Heart left ventricle (tissue), 13 donors: ENCODE measurements at regions not wholly inside any gene's neighbourhood (a gene's known extent, or its start where the extent isn't known, plus 50 kb on each side); places are given as distances from the start of the nearest gene placed in this dataset.

ENCODE experiments used
- CTCF ChIP-seq, 12 donors: fragments of 200-600 bp; sonication (generic) in 4 of 12; IDR thresholded peaks; one replicate each; pipeline versions ENCODE4 v1.5.0 to v1.8.0; 2018 to 2022; ENCODE audit warnings: antibody characterized with exemption in 12 of 12, mild to moderate bottlenecking in 5 of 12
- POLR2A ChIP-seq, 2 donors: fragments of 450-650 bp; IDR thresholded peaks; one replicate each; pipeline ENCODE4 v1.6.1; 2017; ENCODE audit warnings: antibody characterized with exemption in 2 of 2, mild to moderate bottlenecking in 2 of 2, moderate library complexity in 2 of 2
- donor health status: ischemic (EF 13 %, LVEDD 7.1; RV severe dilation, severe dysfunction).
- donor health status: DM: no; HTN: yes; CAD: no.
- donor health status: DM: no; HTN: no; CAD: no.
- donor health status: ischemic (EF 25% LVEDD 6.9; RV normal size, moderate dysfunction).
- donor health status: ischemic (EF 25% LVEDD 5.7; RV mildly dilated, moderate dysfunction).
- donor health status: ischemic (EF 35%, LVEDD 5.7; RV mildly dilated, moderate dysfunction).
- donor health status: nonischemic (EF 11% LVEDD 7.7; RV severe dilation, severe dysfunction).
- donor health status: DM: yes; HTN: yes; CAD: no.
- donor health status: PGD.
- donor health status: ischemic (EF 29% LVEDD 5.4; RV normal size, mild dysfunction).
- donor health status: nonischemic (EF 23%, LVEDD 6.1; RV moderate dilation, normal function).

- TF ChIP-seq CTCF (IDR thresholded peaks at IDR 0.05) (no peak), POLR2A (IDR thresholded peaks at IDR 0.05) (no peak)
Measured at GRCh38 chr5:118551716-118552115, 436.6 kb downstream of the DTWD2 start.
